IPS-NIHi11 (cell line): ENCODE measurements at regions not wholly inside any gene's neighbourhood (a gene's known extent, or its start where the extent isn't known, plus 50 kb on each side); places are given as distances from the start of the nearest gene placed in this dataset.
A peak's percentile ranks its signal among the peaks of the same experiment; 100 is the strongest.

Source experiments
- DNase-seq: peaks from one replicate; pipeline ENCODE4 v3.0.0; 2012; ENCODE audit warnings: mixed read lengths, low spot score

- DNase-seq, result no peak
Measured at GRCh38 chr6:113451049-113451448, 406.1 kb upstream of the MARCKS start.

GRCh38 chr6:113457198-113457597, 399.9 kb upstream of the MARCKS start:
- DNase-seq, result no peak

- DNase-seq, result no peak
Measured at GRCh38 chr6:113457751-113458150, 399.4 kb upstream of the MARCKS start.

- no peak for DNase-seq
Measured at GRCh38 chr6:113458368-113459010, 398.7 kb upstream of the MARCKS start.

- DNase-seq, result no peak
Measured at GRCh38 chr6:113461153-113461932, 395.8 kb upstream of the MARCKS start.

- no peak for DNase-seq
Measured at GRCh38 chr6:113464536-113464935, 392.6 kb upstream of the MARCKS start.

- DNase-seq, result no peak
Measured at GRCh38 chr6:113464960-113465359, 392.2 kb upstream of the MARCKS start.

- no peak for DNase-seq
Measured at GRCh38 chr6:113466526-113466925, 390.6 kb upstream of the MARCKS start.

- DNase-seq, result no peak
Measured at GRCh38 chr6:113475392-113475791, 381.8 kb upstream of the MARCKS start.

- no peak for DNase-seq
Measured at GRCh38 chr6:113476937-113477839, 380.0 kb upstream of the MARCKS start.

GRCh38 chr6:113480616-113481015, 376.5 kb upstream of the MARCKS start:
- no peak for DNase-seq

GRCh38 chr6:113481458-113481857, 375.7 kb upstream of the MARCKS start:
- no peak for DNase-seq

GRCh38 chr6:113481910-113482309, 375.2 kb upstream of the MARCKS start:
- no peak for DNase-seq

GRCh38 chr6:113482771-113483170, 374.4 kb upstream of the MARCKS start:
- no peak for DNase-seq

- no peak for DNase-seq
Measured at GRCh38 chr6:113486199-113486598, 370.9 kb upstream of the MARCKS start.

GRCh38 chr6:113487489-113488058, 369.6 kb upstream of the MARCKS start:
- no peak for DNase-seq

- no peak for DNase-seq
Measured at GRCh38 chr6:113488061-113488460, 369.1 kb upstream of the MARCKS start.

GRCh38 chr6:113488812-113489685, 368.1 kb upstream of the MARCKS start:
- DNase-seq, result peak; percentile 13

GRCh38 chr6:113489952-113490746, 367.0 kb upstream of the MARCKS start:
- DNase-seq, result no peak

GRCh38 chr6:113491376-113491775, 365.8 kb upstream of the MARCKS start:
- DNase-seq, result no peak
